ENCODE measurements at regions not wholly inside any gene's neighbourhood (a gene's known extent, or its start where the extent isn't known, plus 50 kb on each side); places are given as distances from the start of the nearest gene placed in this dataset.
A peak's percentile ranks its signal among the peaks of the same experiment; 100 is the strongest.

DNA sequence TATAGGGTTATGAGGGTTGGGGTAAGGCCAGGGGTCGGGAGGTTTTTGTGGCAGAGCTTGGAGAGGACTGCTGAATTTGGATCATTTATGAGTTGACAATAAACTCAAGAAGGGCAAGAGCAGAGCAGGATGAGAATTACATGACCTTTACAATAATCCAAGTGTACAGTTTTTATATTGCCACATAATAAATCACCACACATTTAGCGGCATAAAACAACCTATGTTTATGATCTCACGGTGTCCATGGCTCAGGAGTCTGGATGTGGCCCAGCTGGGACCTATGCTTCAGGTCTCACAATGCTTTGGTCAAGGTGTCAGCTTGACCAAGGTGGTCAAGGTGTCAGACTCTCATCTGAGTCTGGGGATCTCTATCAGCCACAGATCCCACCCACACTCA is 118.3 kb upstream of the WSCD1 start:
- no peak for DNase-seq (ENCODE audit: low read depth)

DNA sequence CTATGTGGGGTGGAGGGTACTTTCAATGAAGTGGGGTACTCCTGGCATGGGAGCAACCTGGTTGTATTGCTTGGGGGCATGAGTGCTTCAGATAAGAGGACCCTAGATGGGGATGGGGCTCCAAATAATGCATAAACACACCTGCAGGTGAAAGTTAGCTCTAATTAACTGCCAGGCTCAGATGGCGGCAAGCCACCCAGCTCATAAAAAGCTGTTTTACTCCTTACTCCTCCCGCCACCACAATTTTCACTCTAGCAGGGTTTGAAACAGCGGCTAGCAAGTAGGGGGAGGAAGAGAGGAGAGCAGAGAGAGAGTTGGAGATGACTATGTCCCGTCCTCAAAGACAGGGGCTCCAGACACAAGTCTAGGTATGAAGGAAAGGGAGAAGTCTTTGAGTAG is 117.7 kb upstream of the WSCD1 start:
- DNase-seq (ENCODE audit: low read depth) = no peak

- no peak for DNase-seq (ENCODE audit: low read depth)
Measured at GRCh38 chr17:5955764-5956163, 114.4 kb upstream of the WSCD1 start.

DNA sequence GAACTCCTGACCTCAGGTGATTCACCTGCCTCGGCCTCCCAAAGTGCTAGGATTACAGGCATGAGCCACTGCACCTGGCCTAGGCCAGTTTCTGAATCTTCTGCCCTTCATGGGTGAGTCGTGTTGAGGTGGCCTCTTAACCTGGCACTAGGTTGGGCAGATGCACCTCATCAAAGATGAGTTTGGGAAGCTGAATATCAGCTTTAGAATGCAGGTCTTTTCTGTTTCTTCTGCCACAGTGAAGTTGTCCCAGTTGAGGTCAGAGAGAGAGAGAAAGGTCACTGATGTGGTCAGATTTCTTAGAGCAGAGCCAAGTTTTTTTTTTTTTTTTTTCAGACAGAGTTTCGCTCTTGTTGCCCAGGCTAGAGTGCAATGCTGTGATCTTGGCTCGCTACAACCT is 111.3 kb upstream of the WSCD1 start:
- DNase-seq (ENCODE audit: low read depth) = no peak

GRCh38 chr17:5962371-5962770 is 107.8 kb upstream of the WSCD1 start:
- no peak for DNase-seq (ENCODE audit: low read depth)

DNA sequence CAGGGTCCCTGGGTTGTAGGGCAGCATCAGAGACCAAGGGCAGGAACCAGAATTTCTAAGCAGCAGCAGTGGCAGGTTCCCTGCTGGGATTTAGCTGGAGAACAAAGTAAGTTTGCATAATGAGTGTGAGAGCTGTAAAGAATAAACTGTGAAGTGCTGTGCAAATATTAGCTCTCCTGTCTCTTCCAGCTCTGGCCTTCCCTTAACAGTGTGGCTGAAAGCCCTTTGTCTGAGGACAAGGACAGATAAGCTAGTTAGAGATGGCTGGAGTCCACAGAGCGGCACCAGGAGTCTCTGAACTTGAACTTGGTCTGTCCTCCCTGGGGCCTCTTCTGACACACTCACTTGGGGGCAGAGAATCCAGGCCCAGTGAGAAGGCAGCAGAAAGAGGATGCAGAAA is 98.2 kb upstream of the WSCD1 start:
- DNase-seq (ENCODE audit: low read depth) = no peak

DNA sequence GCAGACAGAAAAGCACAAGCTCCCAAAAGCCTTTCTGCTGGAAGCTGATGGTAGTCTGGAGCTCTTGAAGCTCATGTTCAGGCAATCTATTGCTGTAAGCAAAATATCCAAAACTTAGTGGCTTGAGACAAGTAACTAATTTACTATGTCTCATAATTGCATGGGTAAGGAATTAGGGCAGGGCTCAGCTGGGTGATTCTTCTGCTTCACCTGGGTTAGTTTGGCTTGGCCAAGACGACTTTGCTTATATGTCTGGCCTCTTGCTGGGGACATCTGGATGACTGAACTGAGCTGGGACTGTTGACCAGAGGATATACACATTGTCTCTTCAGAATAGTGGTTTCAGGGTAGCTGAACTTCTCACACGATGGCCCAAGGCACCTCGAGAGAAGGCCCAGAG is 96.8 kb upstream of the WSCD1 start:
- no peak for DNase-seq (ENCODE audit: low read depth)

DNA sequence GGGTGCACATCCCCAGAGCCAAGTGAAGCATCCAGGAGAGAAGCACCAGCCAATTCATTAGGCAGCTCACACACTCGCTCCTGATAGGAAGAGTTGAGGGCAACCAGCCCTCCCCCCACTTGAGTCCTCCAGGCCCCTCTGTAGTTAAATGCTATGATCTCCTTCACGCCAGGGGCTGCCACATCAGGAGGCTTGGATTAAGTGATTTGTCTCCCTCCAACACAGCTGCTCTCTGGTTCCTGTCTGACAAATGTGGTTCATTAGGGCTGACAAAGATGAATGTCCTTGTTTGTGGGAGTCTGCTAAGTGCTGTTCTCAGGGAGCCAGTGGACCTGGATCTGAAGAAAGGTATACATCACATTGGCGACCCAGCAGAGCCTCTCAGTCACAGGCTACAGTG is 94.5 kb upstream of the WSCD1 start:
- no peak for DNase-seq (ENCODE audit: low read depth)

GRCh38 chr17:5976251-5976650 is 93.9 kb upstream of the WSCD1 start:
- no peak for DNase-seq (ENCODE audit: low read depth)

- no peak for DNase-seq (ENCODE audit: low read depth)
Measured at GRCh38 chr17:5978496-5978895, 91.7 kb upstream of the WSCD1 start.

DNA sequence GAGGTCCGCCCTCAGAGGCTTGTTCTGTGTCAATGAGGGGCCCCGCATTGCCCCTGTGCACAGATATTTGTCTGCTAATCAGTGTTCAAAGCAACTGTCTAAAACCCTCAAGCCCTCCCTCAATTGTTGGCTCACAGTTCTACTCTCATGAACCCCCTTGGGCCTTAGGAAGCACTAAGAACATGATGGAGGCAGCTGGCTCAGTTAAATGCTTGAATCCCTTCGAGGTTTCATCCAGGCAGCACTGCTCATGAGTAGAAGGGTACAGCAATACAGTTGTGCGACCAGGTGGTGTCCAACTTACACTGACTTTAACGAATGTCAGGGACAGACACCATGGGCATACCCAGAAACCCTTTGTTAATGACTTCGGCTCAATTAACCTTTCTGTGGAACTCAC is 89.2 kb upstream of the WSCD1 start:
- DNase-seq (ENCODE audit: low read depth) = no peak

DNA sequence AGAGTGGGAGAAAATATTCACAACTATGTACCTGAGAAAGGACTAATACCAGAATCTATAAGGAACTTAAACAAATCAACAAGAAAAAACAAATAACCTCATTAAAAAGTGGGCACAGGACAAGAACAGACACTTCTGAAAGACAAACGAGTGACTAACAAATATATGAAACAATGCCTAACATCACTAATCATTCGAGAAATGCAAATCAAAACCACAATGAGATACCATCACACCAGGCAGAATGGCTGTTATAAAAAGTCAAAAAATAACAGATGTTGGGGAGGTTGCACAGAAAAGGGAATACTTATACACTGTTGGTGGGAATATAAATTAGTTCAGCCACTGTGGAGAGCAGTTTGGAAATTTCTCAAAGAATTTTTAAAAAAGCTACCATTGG is 83.5 kb upstream of the WSCD1 start:
- no peak for DNase-seq (ENCODE audit: low read depth)

- no peak for DNase-seq (ENCODE audit: low read depth)
Measured at GRCh38 chr17:6000426-6000825, 69.8 kb upstream of the WSCD1 start.

GRCh38 chr17:6003221-6003620 is 67.0 kb upstream of the WSCD1 start:
- peak; percentile 90 for DNase-seq (ENCODE audit: low read depth)

DNA sequence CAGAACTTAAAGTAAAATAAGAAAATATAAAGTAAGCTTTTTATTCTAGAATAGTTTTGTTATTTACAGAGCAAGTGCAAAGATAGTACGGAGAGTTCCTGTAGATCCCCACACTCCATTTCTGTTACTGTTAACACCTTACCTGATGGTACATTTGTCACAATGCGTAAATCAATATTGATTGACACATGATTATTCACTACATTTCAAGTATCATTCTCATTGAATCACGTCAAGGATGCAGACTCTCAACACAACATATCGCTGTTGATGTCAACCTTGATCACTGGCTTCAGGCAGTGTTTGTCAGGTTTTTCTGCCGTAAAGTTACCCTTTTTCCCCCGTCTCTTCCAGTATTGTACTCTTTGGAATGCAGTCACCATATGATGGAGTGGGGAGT is 64.2 kb upstream of the WSCD1 start:
- DNase-seq (ENCODE audit: low read depth) = no peak

- peak; percentile 88 for DNase-seq (ENCODE audit: low read depth)
Measured at GRCh38 chr17:6011206-6011605, 59.0 kb upstream of the WSCD1 start.

DNA sequence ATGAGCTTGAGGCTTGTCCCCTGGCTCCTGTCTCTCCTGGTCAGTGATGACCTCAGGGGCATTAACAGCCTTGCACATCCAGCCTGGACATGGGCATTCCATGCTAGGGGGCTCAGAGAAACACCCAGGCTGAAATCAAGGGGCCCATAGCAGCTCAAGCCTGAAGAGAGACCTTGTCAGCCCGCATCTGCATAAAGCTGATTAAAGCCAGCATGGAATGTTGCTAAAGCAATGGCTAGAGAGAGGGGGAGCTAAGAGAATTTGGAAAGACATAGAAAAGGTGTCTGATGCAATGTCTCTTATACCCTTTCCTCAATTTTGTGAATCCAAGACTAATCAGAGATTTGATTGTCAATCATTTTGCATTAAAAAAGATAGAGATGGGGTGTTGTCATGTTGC is 51.4 kb upstream of the WSCD1 start:
- no peak for DNase-seq (ENCODE audit: low read depth)

GRCh38 chr17:6019959-6020358 is 50.2 kb upstream of the WSCD1 start:
- DNase-seq (ENCODE audit: low read depth) = no peak

DNA sequence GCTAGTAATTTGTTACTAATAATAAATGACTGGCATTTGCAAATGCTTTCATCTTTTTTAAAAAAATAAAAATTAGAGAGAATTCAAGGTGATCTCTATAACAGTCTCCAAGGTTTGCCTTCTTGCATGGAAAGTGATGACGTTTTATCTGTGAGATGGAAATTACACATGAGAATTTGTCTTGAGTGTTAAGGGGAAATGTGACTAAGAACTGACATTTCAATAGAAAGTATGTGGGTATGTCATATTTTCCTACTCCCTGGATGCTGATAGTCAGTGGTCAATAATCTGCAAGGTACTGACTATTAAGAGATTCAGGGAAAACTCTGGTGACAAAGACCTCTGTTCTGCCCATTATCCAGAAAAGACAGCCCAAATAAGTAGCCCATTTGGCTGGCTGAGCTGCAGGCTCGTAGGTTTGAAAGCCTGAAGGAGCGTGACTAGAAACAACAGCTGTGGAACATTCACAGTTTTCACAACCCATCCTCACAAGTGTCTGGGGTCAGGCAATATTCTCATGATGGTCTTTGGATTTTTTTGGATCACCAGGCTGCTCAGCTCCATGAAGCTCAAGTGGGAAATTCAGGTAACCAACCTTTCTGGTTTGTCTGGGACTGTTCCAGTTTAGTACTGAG is 49.7 kb upstream of the WSCD1 start:
- no peak for DNase-seq (ENCODE audit: low read depth)

Data from renal cortical epithelial cell (primary cell).